Femur (tissue), 1 donor: ENCODE measurements at regions not wholly inside any gene's neighbourhood (a gene's known extent, or its start where the extent isn't known, plus 50 kb on each side); places are given as distances from the start of the nearest gene placed in this dataset.

Experiments used
- DNase-seq: peaks from one replicate; pipeline ENCODE4 v3.0.0-alpha.2; 2017

DNA sequence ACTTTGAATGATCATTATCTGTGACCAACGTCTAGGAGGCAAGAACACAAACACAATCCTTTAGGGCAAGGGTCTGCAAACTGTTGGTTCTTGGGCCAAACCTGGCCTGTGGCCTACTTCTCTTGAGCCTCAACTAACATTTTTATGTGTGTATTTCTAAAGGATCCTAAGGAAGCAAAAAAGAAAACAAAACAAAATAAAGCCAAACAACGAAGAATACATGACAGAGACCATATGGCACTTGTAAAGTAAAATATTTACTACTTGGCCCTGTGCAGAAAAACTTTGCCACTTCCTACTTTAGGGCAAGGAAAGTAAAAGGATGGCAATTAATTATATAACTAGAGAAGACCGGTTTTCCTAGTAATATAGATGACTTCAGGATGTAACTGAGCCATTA is 1056.2 kb downstream of the EPHA7 start:
- no peak for DNase-seq

DNA sequence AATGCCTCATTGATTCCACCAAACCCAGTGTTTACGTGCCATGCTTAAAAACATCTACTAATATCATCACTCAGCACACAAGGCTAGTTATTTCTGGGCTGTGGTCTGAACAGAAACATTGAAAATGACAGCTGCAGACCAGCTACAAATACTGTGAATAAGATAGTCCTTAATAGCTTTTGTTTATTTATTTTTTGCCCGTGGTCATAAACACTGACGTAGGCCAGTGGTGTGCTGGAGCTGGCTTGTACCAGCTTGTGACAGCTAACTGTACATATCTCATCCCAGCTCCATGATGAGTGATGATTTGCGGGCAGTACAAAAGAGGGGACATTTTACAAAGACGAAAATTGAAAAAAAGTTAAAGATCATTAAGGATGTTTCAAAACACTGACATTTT is 1057.0 kb downstream of the EPHA7 start:
- DNase-seq = no peak

DNA sequence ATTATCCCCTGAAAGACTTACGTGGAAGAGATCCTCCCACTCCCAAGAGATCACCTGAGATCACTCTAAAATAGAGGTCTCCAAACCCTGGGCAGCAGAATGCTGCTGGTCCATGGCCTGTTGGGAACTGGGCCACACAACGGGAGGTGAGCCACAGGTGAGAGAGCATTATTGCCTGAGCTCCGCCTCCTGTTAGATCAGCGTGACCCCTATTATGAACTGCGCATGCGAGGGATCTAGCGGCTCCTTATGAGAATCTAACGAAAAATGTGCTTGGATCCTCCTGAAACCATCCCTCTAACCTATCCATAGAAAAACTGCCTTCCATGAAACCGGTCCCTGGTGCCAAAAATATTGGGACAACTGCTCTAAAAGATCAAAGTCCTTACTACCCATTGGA is 1057.4 kb downstream of the EPHA7 start:
- DNase-seq = no peak

DNA sequence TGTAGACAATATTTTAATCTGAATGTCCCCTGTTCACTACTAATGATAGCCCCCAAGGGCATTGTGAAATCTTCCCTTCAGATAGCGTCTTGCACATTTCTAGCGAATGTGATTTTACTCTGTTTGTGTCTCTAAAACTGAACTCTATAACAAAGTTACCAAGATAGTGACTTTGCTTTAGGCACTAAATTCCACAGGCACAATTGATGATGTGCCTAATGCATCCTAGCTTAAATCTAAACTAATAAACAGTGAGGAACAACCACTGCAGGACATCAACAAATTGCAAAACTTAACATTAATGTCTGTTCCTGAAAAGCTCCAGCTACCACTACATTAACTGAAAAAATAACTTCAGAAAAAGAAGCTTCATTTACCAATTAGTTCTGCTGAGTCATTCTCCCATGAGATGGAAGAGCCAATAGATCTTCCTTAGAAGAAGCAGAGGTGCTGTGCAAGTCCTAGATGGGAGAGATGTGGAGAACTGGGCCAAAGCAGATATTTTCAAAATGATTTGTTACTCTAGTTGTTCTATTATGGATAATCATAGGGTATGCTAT is 1065.0 kb downstream of the EPHA7 start:
- no peak for DNase-seq

DNA sequence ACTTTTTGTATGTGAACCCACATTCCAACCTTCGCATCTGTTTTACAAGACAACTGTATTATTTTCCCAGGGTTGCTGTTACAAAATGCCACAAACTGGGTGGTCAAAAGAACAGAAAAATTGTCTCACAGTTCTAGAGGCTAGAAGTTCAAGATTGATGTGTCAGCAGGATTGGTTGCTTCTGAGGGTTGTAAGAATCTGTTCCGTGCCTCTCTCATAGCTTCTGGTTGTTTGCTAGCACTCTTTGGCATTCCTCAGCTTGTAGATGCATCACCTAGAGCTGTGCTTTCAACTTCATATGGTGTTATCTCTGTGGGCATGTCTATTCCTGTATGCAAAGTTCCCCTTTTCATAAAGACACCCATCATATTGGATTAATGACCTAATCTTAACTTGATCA is 1067.2 kb downstream of the EPHA7 start:
- no peak for DNase-seq

DNA sequence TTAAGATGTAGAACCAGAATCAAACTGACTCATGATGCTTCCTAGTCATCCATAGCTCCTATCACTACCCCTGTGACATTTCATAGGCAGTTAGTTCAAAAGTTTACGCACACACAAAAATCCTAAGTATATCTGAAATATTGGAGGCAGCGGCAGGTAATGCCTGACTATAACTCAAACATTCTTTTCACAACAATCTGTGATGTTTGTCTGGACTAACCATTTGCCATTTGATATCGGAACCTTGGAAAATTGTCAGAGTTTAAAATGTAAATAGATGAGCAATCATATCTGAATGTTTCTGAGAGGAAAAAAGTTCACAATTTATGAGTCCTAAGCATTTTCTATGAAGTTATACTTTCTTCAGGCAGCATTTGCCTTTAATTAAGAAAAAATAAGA is 1078.2 kb downstream of the EPHA7 start:
- DNase-seq = no peak

DNA sequence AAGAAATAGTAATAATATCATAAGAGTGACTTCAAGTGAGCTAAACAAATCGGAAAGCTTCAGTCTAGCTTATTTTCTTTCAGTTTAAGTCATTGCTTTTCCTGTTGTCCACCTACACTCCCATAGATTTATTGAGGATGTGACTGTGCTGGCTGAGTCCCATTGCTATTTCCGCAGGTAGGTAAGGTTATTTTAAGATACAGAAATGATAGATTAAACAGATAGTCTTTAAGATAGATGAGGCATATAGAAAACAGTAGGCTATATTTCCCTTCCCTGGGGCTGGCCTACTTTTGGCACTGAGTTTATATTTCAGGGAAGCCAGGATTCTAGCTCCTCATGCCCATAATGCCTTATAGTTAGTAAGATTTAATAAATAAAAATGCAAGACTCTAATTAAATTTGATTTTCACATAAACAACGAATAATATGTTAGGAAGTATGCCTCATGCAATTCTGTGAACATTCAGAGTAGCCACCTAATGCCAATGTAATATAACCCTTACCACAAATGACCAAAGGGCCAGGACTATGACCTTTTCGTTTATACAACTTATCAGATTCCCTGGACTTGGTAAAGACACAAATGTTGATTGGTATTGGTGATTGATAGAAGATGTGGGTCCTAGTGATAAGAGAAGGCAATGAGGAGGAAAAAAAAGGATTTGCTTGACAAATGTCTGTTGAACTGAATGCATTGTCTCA is 1079.3 kb downstream of the EPHA7 start:
- DNase-seq = no peak

DNA sequence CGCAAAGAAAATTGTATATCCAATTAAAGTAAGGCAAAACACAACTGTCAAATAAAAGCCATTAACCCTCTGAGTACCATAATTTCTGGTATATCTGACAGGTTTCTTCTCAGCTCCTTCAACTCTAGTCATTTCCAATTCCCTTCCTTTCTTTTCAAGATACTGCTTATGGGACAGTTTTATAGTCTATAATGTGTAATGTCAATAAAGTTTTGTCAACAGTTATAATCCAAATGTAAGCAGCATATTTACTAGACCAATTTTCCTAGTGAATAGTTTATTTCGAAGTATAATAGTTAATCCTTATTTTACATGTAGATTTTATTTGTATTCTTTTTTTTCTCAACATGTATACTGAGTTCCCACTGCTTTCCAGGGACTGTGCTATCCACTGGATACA is 1081.8 kb downstream of the EPHA7 start:
- DNase-seq = no peak

DNA sequence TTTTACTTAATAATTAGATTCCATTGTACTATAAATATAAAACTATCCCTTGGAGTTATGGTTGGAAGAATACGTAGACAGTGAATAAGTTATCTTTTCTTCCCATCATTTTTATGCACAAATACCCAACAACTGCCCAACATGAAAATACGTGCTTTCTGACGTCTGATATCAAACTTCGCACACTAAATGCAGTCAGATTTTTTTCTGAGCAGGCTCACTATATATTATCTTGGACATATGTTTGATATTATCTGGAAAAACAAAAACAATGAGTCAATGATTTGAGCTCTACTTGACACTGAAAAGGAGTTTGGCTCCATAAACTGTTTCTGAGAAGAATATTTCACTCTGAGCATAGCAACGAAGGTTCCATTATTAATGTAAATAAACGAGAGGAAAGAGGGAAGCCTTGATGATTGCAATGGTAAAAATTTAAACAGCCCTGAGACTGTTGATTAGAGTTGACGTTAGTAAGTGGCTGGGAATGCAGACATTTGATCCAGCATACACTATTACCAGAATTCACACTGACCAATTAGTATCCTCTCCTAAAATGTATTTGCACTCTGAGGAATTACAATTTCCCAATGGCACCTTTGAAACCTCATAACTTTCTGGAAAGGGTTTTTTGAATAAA is 1090.0 kb downstream of the EPHA7 start:
- no peak for DNase-seq

DNA sequence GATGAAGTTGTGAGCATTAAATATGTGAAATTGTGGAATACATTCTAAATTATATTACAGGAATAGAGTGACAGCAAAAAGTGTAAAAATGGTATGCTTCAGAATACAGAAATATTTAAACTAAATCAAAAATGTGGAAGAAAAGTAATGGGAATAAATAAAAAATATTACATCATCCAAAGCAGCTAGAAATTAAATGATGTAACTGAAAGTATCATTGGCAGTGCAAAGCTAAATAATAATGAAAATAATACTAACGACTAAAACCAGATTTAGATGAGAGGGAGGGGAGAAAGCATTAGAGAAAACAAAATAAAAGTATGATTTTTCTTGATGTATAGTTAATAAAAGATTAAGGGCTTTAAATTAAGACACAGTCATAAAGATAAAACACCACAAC is 1104.0 kb downstream of the EPHA7 start:
- no peak for DNase-seq

DNA sequence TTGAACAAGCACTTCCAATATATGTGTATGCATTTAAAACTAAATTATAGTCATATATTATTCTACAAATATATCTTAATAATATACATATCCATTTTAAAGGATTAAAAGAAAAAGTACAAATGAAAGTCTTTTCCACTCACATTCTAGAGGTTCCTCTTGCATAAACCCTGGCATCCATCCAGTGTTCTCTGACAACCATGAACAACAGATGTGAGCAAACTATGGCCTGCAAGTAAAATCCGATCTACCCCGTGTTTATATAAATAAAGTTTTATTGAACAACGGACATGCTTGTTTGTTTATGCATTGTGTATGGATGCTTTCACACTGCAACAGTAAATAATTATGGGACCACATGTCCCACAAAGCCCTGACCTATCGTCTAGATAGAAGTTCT is 1122.3 kb downstream of the EPHA7 start:
- no peak for DNase-seq

DNA sequence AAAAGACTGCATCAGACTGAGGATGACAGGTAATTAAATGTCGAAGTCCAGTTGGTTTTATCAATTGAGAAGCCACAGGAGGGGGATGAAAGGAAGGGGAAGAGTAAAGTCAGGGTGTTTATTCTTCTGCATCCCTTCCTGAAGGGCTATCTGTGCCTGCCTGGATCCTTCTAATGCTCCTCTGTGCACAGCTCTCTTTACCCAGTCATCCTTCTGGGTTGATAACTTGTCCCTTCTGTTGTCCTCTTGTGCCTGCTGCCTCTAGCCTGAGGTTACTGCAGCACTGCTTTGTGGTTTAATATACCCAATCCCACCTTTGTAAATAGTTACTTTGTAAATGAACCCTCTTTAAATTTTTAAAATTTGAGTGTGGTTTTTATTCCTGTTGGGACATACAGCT is 1127.3 kb downstream of the EPHA7 start:
- no peak for DNase-seq

DNA sequence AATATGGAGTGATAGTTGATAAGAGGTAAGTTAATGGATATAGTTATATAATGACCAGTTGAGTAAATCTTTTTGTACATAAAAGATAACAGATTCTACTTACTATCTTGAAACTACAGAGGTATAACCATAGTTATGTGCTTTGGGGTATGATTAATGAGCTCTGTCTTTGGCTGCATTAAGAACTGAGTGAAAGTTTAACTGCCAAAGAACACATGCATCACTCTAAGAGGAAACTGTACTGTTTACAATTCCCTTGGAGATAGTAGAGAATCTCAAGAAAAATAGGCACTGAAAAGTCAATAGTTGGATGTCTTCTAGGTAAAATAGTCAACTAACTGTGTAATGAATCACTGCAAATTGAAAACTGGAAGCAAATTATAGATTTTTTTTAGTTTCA is 1129.5 kb downstream of the EPHA7 start:
- no peak for DNase-seq

DNA sequence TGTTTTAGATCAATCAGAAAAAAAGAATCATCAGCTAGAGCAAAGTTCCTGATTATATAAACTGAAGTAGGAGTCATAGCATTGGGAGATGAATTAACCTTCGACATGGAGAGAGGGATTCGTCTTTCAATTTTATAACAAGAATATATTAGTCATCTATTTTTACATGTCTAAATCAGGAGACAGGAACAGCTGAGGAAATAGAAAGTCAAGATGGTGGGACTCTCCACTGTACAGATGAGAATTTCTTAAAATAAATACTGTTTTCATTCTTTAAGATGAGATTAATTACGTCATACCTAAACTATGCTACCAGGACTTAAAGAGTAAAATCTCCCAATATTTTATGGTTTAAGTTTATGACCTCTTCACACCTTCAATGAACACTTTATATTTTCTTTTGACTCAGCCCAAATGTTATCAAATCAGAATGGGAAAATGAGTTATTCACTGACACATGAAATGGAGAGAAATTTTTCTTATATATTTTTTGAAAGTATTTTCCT is 1137.7 kb downstream of the EPHA7 start:
- no peak for DNase-seq

DNA sequence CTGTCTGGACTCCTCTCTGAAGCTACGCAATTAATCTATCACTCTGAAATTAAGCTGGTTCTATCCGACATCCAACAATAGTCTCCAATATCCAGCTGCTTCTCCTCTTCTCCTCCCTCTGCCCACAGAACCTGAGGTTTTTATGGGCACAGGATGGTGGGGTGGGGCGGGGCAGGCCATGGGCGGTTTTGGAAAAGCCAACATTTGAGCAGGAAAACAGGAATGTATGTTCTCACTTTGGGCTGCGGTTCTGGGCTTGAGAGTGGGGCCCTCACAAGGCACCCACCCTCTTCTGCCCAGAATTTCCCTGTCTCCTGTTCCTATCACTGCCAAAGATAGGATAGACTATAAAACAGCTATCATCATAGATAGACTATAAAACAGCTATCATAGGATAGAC is 1144.2 kb downstream of the EPHA7 start:
- no peak for DNase-seq

DNA sequence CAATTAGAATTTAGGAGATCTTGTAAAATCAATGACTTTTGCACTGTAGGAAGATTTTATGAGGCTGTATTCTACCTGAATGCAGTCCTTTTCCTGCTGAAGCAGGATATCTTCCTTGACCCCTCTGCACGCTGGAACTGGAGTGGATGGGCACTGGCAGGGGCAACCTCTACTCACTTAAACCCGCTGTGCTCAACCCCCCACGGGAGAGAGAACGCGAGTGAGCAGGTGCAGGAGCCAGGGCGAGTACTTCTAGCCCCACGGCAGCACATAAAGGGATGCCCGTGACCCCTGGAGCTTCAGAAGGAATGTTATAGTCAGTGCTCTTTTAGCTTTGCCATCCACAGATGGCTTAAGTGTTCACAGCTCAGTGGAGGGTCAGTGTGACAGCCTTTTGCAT is 1144.8 kb downstream of the EPHA7 start:
- DNase-seq = no peak

DNA sequence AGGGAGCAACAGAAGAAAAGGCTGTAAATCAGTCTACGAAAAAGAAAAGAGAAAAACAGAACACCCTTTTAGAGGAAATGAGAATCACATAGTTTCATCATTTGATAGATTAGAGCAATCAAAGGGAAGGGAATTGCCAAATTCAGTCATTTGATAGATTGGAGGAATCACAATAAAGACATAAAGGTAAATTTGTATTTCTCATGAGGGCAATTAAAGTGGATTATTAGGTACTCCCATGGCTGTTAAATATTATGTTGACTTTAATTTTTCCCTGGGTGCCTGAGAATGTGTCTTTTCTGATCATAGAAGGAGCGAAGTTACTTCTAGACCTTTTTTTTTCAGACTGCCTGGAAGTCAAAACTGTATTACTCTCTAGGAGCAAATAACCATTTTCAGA is 1145.7 kb downstream of the EPHA7 start:
- DNase-seq = no peak

DNA sequence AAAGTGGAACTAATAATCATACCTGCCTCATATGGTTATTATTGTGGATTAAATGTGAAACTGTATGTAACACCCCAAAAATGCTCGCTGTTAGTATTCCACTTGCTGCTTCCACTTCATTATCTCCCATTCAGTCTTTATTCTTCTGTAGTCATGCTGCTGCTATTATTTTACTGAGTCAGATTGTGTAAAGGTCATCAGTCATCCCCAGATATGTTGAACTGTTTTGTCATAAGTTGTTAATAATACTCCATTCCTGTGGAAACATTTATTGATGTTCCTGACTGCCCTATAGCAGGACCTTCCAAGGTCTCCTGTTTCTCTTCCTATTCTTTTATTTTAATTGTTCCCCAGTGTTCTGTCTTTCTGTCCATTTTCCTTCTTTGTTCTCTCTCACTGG is 1148.3 kb downstream of the EPHA7 start:
- no peak for DNase-seq

DNA sequence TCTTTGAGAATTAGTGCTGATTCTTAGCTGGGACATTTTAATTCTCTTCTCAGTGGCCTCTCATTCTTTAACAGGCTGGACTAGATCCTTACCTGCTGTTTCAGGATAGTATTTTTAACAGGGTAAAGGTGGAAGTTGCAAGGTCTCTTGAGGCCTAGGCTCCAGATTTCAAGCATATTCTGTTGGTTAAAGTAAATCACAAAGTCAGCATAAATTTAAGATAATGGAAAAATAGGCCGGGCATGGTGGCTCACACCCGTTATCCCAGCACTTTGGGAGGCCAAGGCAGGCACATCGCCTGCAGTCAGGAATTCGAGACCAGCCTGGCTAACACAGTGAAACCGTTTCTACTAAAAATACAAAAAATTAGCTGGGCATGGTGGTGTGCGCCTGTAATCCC is 1149.0 kb downstream of the EPHA7 start:
- DNase-seq = no peak

DNA sequence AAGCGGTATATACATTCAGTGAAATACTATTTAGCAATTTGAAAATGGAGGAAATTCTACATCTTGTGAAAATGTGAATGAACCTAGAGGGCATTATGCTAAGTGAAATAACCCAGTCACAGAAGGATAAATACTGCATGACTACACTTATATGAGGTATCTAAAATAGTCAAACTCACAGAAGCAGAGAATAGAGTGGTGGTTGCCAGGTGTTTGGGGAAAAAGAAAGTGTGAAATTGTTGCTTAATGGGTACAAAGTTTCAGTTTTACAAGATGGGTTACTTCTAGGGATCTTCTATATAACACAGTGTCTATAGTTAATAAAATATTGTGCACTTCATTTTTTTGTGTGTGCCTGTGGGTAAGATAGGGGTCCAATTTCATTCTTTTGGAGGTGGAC is 1152.0 kb downstream of the EPHA7 start:
- no peak for DNase-seq

DNA sequence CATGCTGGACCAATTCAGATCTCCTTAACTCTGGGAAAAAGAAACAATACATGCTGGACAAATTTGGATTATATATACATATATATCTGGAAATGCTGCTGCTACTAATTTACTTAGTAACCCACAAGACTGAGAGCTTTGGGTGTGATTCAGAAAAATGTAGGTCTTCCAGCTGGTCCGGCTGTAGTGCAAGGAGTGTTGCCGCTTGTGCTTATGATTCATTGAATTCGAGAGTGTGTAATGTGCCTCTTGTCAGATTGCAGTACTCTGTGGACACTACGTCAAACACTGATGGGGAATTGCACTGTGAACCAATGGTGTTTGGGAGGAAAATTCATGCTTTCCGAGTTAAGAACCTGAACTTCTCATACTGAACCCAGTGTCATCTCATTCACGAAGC is 1155.5 kb downstream of the EPHA7 start:
- DNase-seq = no peak

DNA sequence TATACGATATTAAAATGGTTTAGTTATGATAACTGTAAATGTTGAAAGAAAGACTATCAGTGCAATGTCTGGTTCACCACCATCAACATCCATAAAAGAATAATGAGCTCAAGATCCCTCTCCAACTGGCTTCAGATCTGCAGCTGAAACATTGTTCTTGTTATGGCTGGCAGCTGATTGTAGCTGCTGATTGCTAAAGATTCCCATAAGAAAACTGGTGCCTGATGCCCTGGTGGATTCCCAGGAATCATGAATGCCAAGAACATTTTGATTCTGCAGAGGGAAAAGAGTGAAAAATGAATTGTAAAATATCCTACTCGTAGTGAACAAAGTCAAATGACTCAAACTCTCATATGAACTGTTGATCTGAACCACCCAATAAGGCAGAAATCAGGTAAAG is 1160.2 kb downstream of the EPHA7 start:
- DNase-seq = no peak

DNA sequence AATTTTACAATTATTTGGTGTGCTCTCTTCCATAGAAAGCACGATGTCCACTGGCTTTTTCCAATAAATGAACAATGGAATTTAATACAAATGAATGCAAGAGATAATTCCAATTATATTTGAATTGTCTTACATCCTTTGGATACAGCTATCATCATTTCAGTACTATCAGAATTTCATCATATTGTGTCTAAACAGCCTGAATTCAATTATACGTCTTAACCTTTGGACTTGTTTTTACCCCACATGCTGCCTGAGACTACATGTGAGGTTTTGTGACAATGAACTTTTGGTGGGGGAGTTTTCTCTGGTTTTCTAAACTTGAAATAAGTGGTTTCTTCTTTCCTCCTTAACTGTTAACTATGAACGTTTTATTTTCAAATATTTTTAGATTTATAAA is 1176.0 kb downstream of the EPHA7 start:
- DNase-seq = no peak

DNA sequence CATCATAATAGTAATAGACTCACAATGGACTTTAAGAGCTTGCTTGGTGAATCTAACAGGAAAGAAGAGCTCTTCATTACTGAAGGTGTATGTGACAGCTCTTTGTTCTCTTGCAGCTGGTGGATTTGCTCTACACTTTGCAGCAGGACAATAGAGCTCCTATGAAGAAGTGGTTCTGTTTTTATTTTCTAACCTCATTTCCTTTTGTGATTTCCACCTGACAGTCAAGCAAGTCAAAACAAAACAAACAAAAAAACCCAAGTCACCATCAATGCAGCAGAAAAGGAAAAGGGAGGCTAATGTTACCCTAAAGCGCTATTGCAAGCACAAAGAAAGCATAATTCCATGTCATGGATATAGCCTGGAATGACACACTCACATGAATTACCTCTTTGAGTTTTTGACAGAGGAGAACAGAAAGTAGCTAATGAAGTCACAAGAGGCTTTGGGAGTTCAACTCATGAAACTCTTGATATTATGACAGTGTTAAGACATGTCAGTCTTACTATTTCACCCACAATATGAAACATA is 1188.1 kb downstream of the EPHA7 start:
- DNase-seq = no peak
